GM23338 (cell line): ENCODE measurements at regions not wholly inside any gene's neighbourhood (a gene's known extent, or its start where the extent isn't known, plus 50 kb on each side); places are given as distances from the start of the nearest gene placed in this dataset.
A peak's percentile ranks its signal among the peaks of the same experiment; 100 is the strongest.
"Not testable (repeated sequence)": the region's sequence is repeated elsewhere in the genome, so short reads cannot be mapped to it uniquely, and the experiment has no call there.

Experiments
- ATAC-seq: fragments of 200-7000 bp; cut with Tn5 transposase; 3 replicates; pipeline ENCODE4 v1.9.1; 2020
- DNase-seq: peaks from one replicate; pipeline ENCODE4 v3.0.0-alpha.2; 2015; ENCODE audit warnings: low spot score
- H2AFZ ChIP-seq: fragments of 200-600 bp; sonication (generic); 2 replicates; pipeline ENCODE4 v1.8.0; 2016; ENCODE audit warnings: antibody characterized with exemption, mild to moderate bottlenecking, moderate library complexity
- H3F3A ChIP-seq: fragments of 200-600 bp; sonication (generic); replicated peaks from 2 replicates; pipeline ENCODE4 v1.8.0; 2017; ENCODE audit warnings: antibody characterized with exemption, mixed run types, low read depth
- H3K27ac ChIP-seq: fragments of 200-600 bp; sonication (generic); 2 replicates; pipeline ENCODE4 v1.6.1; 2016; ENCODE audit warnings: low read depth
- H3K27me3 ChIP-seq: fragments of 200-600 bp; sonication (generic); 2 replicates; pipeline ENCODE4 v1.8.0; 2016; ENCODE audit warnings: mild to moderate bottlenecking, mixed run types, moderate library complexity; ENCODE audit not compliant: insufficient read depth
- H3K36me3 ChIP-seq: fragments of 200-600 bp; sonication (generic); 2 replicates; pipeline ENCODE4 v1.8.0; 2016; ENCODE audit warnings: mild to moderate bottlenecking; ENCODE audit not compliant: insufficient read depth
- H3K4me1 ChIP-seq: fragments of 200-600 bp; sonication (generic); 2 replicates; pipeline ENCODE4 v1.8.0; 2016; ENCODE audit warnings: mild to moderate bottlenecking, moderate library complexity; ENCODE audit not compliant: insufficient read depth
- H3K4me2 ChIP-seq: fragments of 200-600 bp; sonication (generic); 2 replicates; pipeline ENCODE4 v1.7.1; 2017; ENCODE audit warnings: mixed run types
- H3K4me3 ChIP-seq: fragments of 200-600 bp; sonication (generic); 2 replicates; pipeline ENCODE4 v1.6.1; 2016; ENCODE audit warnings: mixed run types
- H3K79me2 ChIP-seq: fragments of 200-600 bp; sonication (generic); replicated peaks from 2 replicates; pipeline ENCODE4 v1.8.0; 2017; ENCODE audit warnings: mild to moderate bottlenecking; ENCODE audit not compliant: insufficient read depth
- H3K9me2 ChIP-seq: fragments of 200-600 bp; sonication (generic); 2 replicates; pipeline ENCODE4 v1.8.0; 2017; ENCODE audit not compliant: insufficient read depth
- H4K20me1 ChIP-seq: fragments of 200-600 bp; sonication (generic); replicated peaks from 2 replicates; pipeline ENCODE4 v1.8.0; 2017; ENCODE audit warnings: mild to moderate bottlenecking; ENCODE audit not compliant: insufficient read depth
- H3K27ac Mint-ChIP-seq: 2 replicates; pipeline ENCODE4 v1.8.0; 2020; ENCODE audit warnings: inconsistent platforms, mild to moderate bottlenecking, moderate library complexity, mixed read lengths
- H3K27me3 Mint-ChIP-seq: 3 replicates; pipeline ENCODE4 v1.8.0; 2022; ENCODE audit warnings: low read depth, mild to moderate bottlenecking, moderate library complexity, mixed read lengths, inconsistent platforms; ENCODE audit not compliant: insufficient read depth, poor library complexity
- H3K36me3 Mint-ChIP-seq: 3 replicates; pipeline ENCODE4 v1.8.0; 2021; ENCODE audit warnings: low read depth, mild to moderate bottlenecking, inconsistent platforms, moderate library complexity, mixed read lengths
- H3K4me1 Mint-ChIP-seq: 3 replicates; pipeline ENCODE4 v1.8.0; 2020; ENCODE audit warnings: mild to moderate bottlenecking, inconsistent platforms, mixed read lengths
- H3K4me3 Mint-ChIP-seq: 3 replicates; pipeline ENCODE4 v1.8.0; 2021; ENCODE audit warnings: moderate library complexity, mild to moderate bottlenecking, inconsistent platforms, mixed read lengths
- H3K9me3 Mint-ChIP-seq: 3 replicates; pipeline ENCODE4 v1.8.0; 2020; ENCODE audit warnings: moderate library complexity, mild to moderate bottlenecking, inconsistent platforms, mixed read lengths
- POLR2AphosphoS5 ChIP-seq: IDR thresholded peaks from 2 replicates; pipeline ENCODE4 v1.6.1; 2016; ENCODE audit warnings: antibody characterized with exemption, low read depth

- DNase-seq (peak; percentile 62), ATAC-seq (peak; percentile 42; the same call in 2 of the 3 replicates)
- Histone ChIP-seq H3K4me3 (peak overlapping the region; percentile 74), H3K79me2 (peaks cover 37% of the 10 kb centered on the region), H3K4me1 (peaks cover 11% of the 10 kb centered on the region), H4K20me1 (peaks cover 13% of the 10 kb centered on the region), H3K4me2 (peak overlapping the region; percentile 66), H3K27ac (peak overlapping the region; percentile 54; the same call in 1 of the 2 replicates)
- H3F3A ChIP-seq, H3K27ac Mint-ChIP-seq, H3K27me3 Mint-ChIP-seq, H3K9me2 ChIP-seq, H3K27me3 ChIP-seq, H2AFZ ChIP-seq, H3K4me1 Mint-ChIP-seq, H3K36me3 ChIP-seq, H3K4me3 Mint-ChIP-seq, H3K36me3 Mint-ChIP-seq, H3K9me3 Mint-ChIP-seq: not testable (repeated sequence)
- peak; percentile 62 for TF ChIP-seq POLR2AphosphoS5
Observed at GRCh38 chr17:20867938-20868661, 174.7 kb downstream of the USP22 start.

- not testable (repeated sequence) for H3K9me3 Mint-ChIP-seq, H3F3A ChIP-seq, H2AFZ ChIP-seq, H3K4me1 Mint-ChIP-seq, H3K36me3 ChIP-seq, H3K27ac Mint-ChIP-seq, H3K9me2 ChIP-seq, H3K36me3 Mint-ChIP-seq, DNase-seq, H3K27me3 ChIP-seq, H3K4me3 Mint-ChIP-seq, ATAC-seq, H3K27me3 Mint-ChIP-seq
- peaks cover 42% of the 10 kb centered on the region for H3K79me2 ChIP-seq
- peaks cover 13% of the 10 kb centered on the region for H4K20me1 ChIP-seq
- peaks cover 11% of the 10 kb centered on the region for H3K4me1 ChIP-seq
- peak overlapping the region; percentile 54; the same call in 1 of the 2 replicates for H3K27ac ChIP-seq
- H3K4me2 ChIP-seq: peak overlapping the region; percentile 66
- H3K4me3 ChIP-seq: peak overlapping the region; percentile 74
Observed at GRCh38 chr17:20868662-20869007, 174.2 kb downstream of the USP22 start.

- not testable (repeated sequence) for H3K4me2 ChIP-seq, H3K9me2 ChIP-seq, H2AFZ ChIP-seq, H3K36me3 Mint-ChIP-seq, H3K27me3 Mint-ChIP-seq, DNase-seq, H3K27me3 ChIP-seq, H3K36me3 ChIP-seq, H3K4me3 ChIP-seq, H3K4me3 Mint-ChIP-seq, H3K9me3 Mint-ChIP-seq, H3K4me1 Mint-ChIP-seq, H3K27ac ChIP-seq, H3F3A ChIP-seq, ATAC-seq, H3K27ac Mint-ChIP-seq
- peaks cover 87% of the 10 kb centered on the region for H3K79me2 ChIP-seq
- H4K20me1 ChIP-seq: peaks cover 34% of the 10 kb centered on the region
- peaks cover 23% of the 10 kb centered on the region for H3K4me1 ChIP-seq
Observed at GRCh38 chr17:20873173-20873572, 169.6 kb downstream of the USP22 start.

GRCh38 chr17:20873688-20874328 is 169.0 kb downstream of the USP22 start:
- not testable (repeated sequence) for DNase-seq, H3K27me3 ChIP-seq, H3K36me3 Mint-ChIP-seq, H3K4me2 ChIP-seq, H3K27ac Mint-ChIP-seq, H3K4me3 Mint-ChIP-seq, H3K27me3 Mint-ChIP-seq, H3K36me3 ChIP-seq, H2AFZ ChIP-seq, H3K27ac ChIP-seq, H3K9me3 Mint-ChIP-seq, H3K4me1 Mint-ChIP-seq, ATAC-seq, H3K4me3 ChIP-seq, H3F3A ChIP-seq, H3K9me2 ChIP-seq
- H3K4me1 ChIP-seq: peaks cover 24% of the 10 kb centered on the region
- H3K79me2 ChIP-seq: peaks cover 94% of the 10 kb centered on the region
- H4K20me1 ChIP-seq: peaks cover 35% of the 10 kb centered on the region

GRCh38 chr17:20877384-20877783 is 165.4 kb downstream of the USP22 start:
- H3K36me3 ChIP-seq, H3K27me3 Mint-ChIP-seq, H3K27ac ChIP-seq, H3K36me3 Mint-ChIP-seq, H3K4me3 Mint-ChIP-seq, H3K27me3 ChIP-seq, H3F3A ChIP-seq, H2AFZ ChIP-seq, DNase-seq, H3K9me2 ChIP-seq, H3K4me1 Mint-ChIP-seq, H3K27ac Mint-ChIP-seq, H3K4me2 ChIP-seq, H3K9me3 Mint-ChIP-seq, H3K4me3 ChIP-seq, ATAC-seq: not testable (repeated sequence)
- Histone ChIP-seq H4K20me1 (peaks cover 28% of the 10 kb centered on the region), H3K79me2 (peaks cover 99% of the 10 kb centered on the region), H3K4me1 (peaks cover 24% of the 10 kb centered on the region)
